HCT116 (cell line): ENCODE measurements at regions not wholly inside any gene's neighbourhood (a gene's known extent, or its start where the extent isn't known, plus 50 kb on each side); places are given as distances from the start of the nearest gene placed in this dataset.

Experiments used
- ATAC-seq: fragments of 200-7000 bp; cut with Tn5 transposase; 2 replicates; pipeline ENCODE4 v1.9.1; 2020; ENCODE audit warnings: mild to moderate bottlenecking, moderate library complexity
- BruUV-seq: library from RNA; stranded (reverse); fragments of 400-500 nt; replicated peaks from 2 replicates; lab custom pipeline; 2021; lab: Mats Ljungman, UMichigan
- CTCF ChIA-PET: fragments of 300-600 bp; sonication (Branson Sonifier 250); formaldehyde crosslinking; loops from one replicate; lab custom pipeline; 2021; ENCODE audit warnings: antibody characterized with exemption; lab: Charles Lee
- POLR2A ChIA-PET: fragments of 300-600, 350-600 bp; sonication (Branson Sonifier 250); formaldehyde crosslinking; loops from one replicate; lab custom pipeline; 2021; ENCODE audit warnings: antibody characterized with exemption; lab: Charles Lee
- RAD21 ChIA-PET, 2 experiments: fragments of 300-600 bp; sonication (Branson Sonifier 250); formaldehyde crosslinking; loops; one replicate each; lab custom pipeline; 2023; ENCODE audit warnings: low total read pairs in 2 of 2; ENCODE audit not compliant: uncharacterized antibody in 2 of 2, unreplicated experiment in 2 of 2, low non-redundant PET in 1 of 2; lab: Charles Lee
- DNase-seq: peaks from one replicate; pipeline ENCODE4 v3.0.0-alpha.2; 2010; ENCODE audit warnings: low read depth, low spot score
- H2AFZ ChIP-seq: fragments of 200-600 bp; shearing (Covaris generic), sonication (generic); 2 replicates; pipeline ENCODE4 v1.6.1; 2017; ENCODE audit warnings: low read depth, mixed run types, mixed read lengths, antibody characterized with exemption, low read length; ENCODE audit not compliant: poor library complexity, severe bottlenecking
- H3K27ac ChIP-seq: 2 replicates; pipeline ENCODE4 v1.5.1; 2012; ENCODE audit warnings: low read depth, low read length
- H3K27me3 ChIP-seq: fragments of 200-600 bp; sonication (generic); 2 replicates; pipeline ENCODE4 v1.6.1; 2016; ENCODE audit warnings: mixed run types, low read length, mixed read lengths; ENCODE audit not compliant: insufficient read depth
- H3K36me3 ChIP-seq, 2 experiments: fragments of 200-500 bp in 1 of 2; fragments of 200-600 bp in 1 of 2; sonication (Bioruptor generic) in 1 of 2; sonication (generic) in 1 of 2; 2 replicates each; pipeline versions ENCODE4 v1.5.1 to v1.6.1; 2014 to 2016; ENCODE audit warnings: low read length in 2 of 2, inconsistent platforms in 1 of 2, mixed read lengths in 1 of 2, mixed run types in 1 of 2; ENCODE audit not compliant: insufficient read depth in 2 of 2, control insufficient read depth in 1 of 2
- H3K4me1 ChIP-seq, 2 experiments: fragments of 200-600 bp in 1 of 2; sonication (generic) in 1 of 2; 2 replicates each; pipeline versions ENCODE4 v1.5.1 to v1.6.1; 2012 to 2017; ENCODE audit warnings: low read length in 2 of 2, inconsistent platforms in 1 of 2, mild to moderate bottlenecking in 1 of 2, mixed read lengths in 1 of 2, mixed run types in 1 of 2, moderate library complexity in 1 of 2; ENCODE audit not compliant: insufficient read depth in 2 of 2, control insufficient read depth in 1 of 2
- H3K4me2 ChIP-seq: fragments of 200-600 bp; sonication (generic); 2 replicates; pipeline ENCODE4 v1.6.1; 2017; ENCODE audit warnings: mixed run types, low read length, mixed read lengths
- H3K4me3 ChIP-seq, 2 experiments: fragments of 200-600 bp in 1 of 2; sonication (generic) in 1 of 2; replicated peaks in 1 of 2; 2 replicates each; pipeline ENCODE4 v1.5.1; 2011 to 2016; ENCODE audit warnings: low read length in 2 of 2, control low read depth in 1 of 2, low read depth in 1 of 2, mild to moderate bottlenecking in 1 of 2, mixed read lengths in 1 of 2, mixed run types in 1 of 2
- H3K79me2 ChIP-seq: fragments of 200-600 bp; sonication (generic); 2 replicates; pipeline ENCODE4 v1.6.1; 2017; ENCODE audit warnings: mild to moderate bottlenecking, mixed run types, low read length, moderate library complexity, mixed read lengths; ENCODE audit not compliant: insufficient read depth
- H3K9ac ChIP-seq: fragments of 200-600 bp; sonication (generic); 2 replicates; pipeline ENCODE4 v1.6.1; 2016; ENCODE audit warnings: low read length, mixed read lengths
- H3K9me2 ChIP-seq: fragments of 200-600 bp; sonication (generic), shearing (Covaris generic); 2 replicates; pipeline ENCODE4 v1.6.1; 2017; ENCODE audit warnings: mixed run types, mild to moderate bottlenecking, moderate library complexity; ENCODE audit not compliant: insufficient read depth
- H3K9me3 ChIP-seq, 2 experiments: fragments of 200-500 bp in 1 of 2; fragments of 200-600 bp in 1 of 2; sonication (Bioruptor generic) in 1 of 2; sonication (generic) in 1 of 2; 2 replicates each; pipeline ENCODE4 v1.6.1; 2014 to 2017; ENCODE audit warnings: low read length in 2 of 2, mixed read lengths in 2 of 2, inconsistent platforms in 1 of 2, low read depth in 1 of 2, mild to moderate bottlenecking in 1 of 2, mixed run types in 1 of 2, moderate library complexity in 1 of 2; ENCODE audit not compliant: control insufficient read depth in 1 of 2, insufficient read depth in 1 of 2
- H4K20me1 ChIP-seq: fragments of 200-600 bp; sonication (generic), shearing (Covaris generic); 2 replicates; pipeline ENCODE4 v1.6.1; 2017; ENCODE audit warnings: mixed run types, mild to moderate bottlenecking, moderate library complexity; ENCODE audit not compliant: insufficient read depth
- CBX3 ChIP-seq: IDR thresholded peaks from 2 replicates; pipeline ENCODE4 v1.6.1; 2012; ENCODE audit warnings: low read depth
- CEBPB ChIP-seq: IDR thresholded peaks from 2 replicates; pipeline ENCODE4 v1.6.1; 2012; ENCODE audit warnings: low read depth
- EGR1 ChIP-seq: IDR thresholded peaks from 2 replicates; pipeline ENCODE4 v1.6.1; 2012; ENCODE audit warnings: low read depth
- FOSL1 ChIP-seq: IDR thresholded peaks from 2 replicates; pipeline ENCODE4 v1.6.1; 2012; ENCODE audit warnings: low read depth
- JUND ChIP-seq: IDR thresholded peaks from 2 replicates; pipeline ENCODE4 v1.6.1; 2012
- POLR2A ChIP-seq: IDR thresholded peaks from 2 replicates; pipeline ENCODE4 v1.7.0; 2011; ENCODE audit warnings: borderline replicate concordance; ENCODE audit not compliant: insufficient read depth, insufficient read length; ENCODE audit errors: extremely low read depth
- POLR2AphosphoS5 ChIP-seq: IDR thresholded peaks from 2 replicates; pipeline ENCODE4 v1.6.1; 2011; ENCODE audit warnings: mild to moderate bottlenecking, low read depth, low read length, moderate library complexity
- SIN3A ChIP-seq: IDR thresholded peaks from 2 replicates; pipeline ENCODE4 v1.6.1; 2012; ENCODE audit warnings: low read depth
- SP1 ChIP-seq: IDR thresholded peaks from 2 replicates; pipeline ENCODE4 v1.6.1; 2012; ENCODE audit warnings: low read depth
- TCF7L2 ChIP-seq: IDR thresholded peaks from 2 replicates; pipeline ENCODE4 v1.7.0; 2011; ENCODE audit warnings: borderline replicate concordance, inconsistent platforms; ENCODE audit not compliant: insufficient read depth, insufficient read length; ENCODE audit errors: extremely low read depth
- YY1 ChIP-seq: IDR thresholded peaks from 2 replicates; pipeline ENCODE4 v1.6.1; 2011; ENCODE audit warnings: low read length, low read depth, moderate library complexity, mild to moderate bottlenecking; ENCODE audit not compliant: insufficient replicate concordance; ENCODE audit errors: extremely low read depth
- ZNF274 ChIP-seq: fragments of 200-500 bp; sonication (Bioruptor generic); IDR thresholded peaks from 2 replicates; pipeline ENCODE4 v1.6.1; 2014; ENCODE audit warnings: mild to moderate bottlenecking, low read depth, low read length, inconsistent platforms
- intact Hi-C: fragments of 100-400 bp; cut with micrococcal nuclease; formaldehyde crosslinking; loops from 2 replicates; pipeline ENCODE4 v1.10.0; 2022

GRCh38 chr5:52598968-52599367, 188.7 kb upstream of the ITGA1 start (continued):
- no peak for TF ChIP-seq ZNF274
- TF ChIP-seq POLR2A, result no peak
- no peak for TF ChIP-seq FOSL1

- no peaks in the 10 kb centered on the region for H3K79me2 ChIP-seq
- H3K4me2 ChIP-seq, result no peak overlapping the region
- H3K36me3 ChIP-seq, result no peaks in the 10 kb centered on the region
- no peaks in the 10 kb centered on the region for H4K20me1 ChIP-seq
- ATAC-seq (no peak), DNase-seq (no peak)
- H3K27ac ChIP-seq, result no peak overlapping the region
- ChIA-PET RAD21 (no interaction called here), POLR2A (no interaction called here), CTCF (no interaction called here)
- H3K9me2 ChIP-seq, result no peaks in the 10 kb centered on the region
- intact Hi-C loops, result no loop called here
- no peak for TF ChIP-seq EGR1
- H3K27me3 ChIP-seq, result no peaks in the 10 kb centered on the region
- no peak overlapping the region for H3K4me3 ChIP-seq
- H2AFZ ChIP-seq, result no peak overlapping the region
- no TSS peak for BruUV-seq
- no peaks in the 10 kb centered on the region for H3K9me3 ChIP-seq
- H3K9ac ChIP-seq, result no peak overlapping the region
- no peaks in the 10 kb centered on the region for H3K4me1 ChIP-seq
These were observed 183.8 kb upstream of the ITGA1 start for GRCh38 chr5:52603778-52604554.

- intact Hi-C loops, result no loop called here
- CTCF ChIA-PET, result no interaction called here
- no peak overlapping the region for H3K4me2 ChIP-seq
- DNase-seq (no peak), ATAC-seq (no peak)
- no peak overlapping the region for H3K27ac ChIP-seq
- H3K79me2 ChIP-seq, result no peaks in the 10 kb centered on the region
- H3K9me3 ChIP-seq, result no peaks in the 10 kb centered on the region
- TF ChIP-seq CBX3 (no peak), ZNF274 (no peak), JUND (no peak), CEBPB (no peak), SIN3A (no peak), SP1 (no peak), POLR2AphosphoS5 (no peak), TCF7L2 (no peak), YY1 (no peak)
- H3K36me3 ChIP-seq, result no peaks in the 10 kb centered on the region
- H3K9ac ChIP-seq, result no peak overlapping the region
- RAD21 ChIA-PET, result no interaction called here
- no peaks in the 10 kb centered on the region for H3K4me1 ChIP-seq
- BruUV-seq, result no TSS peak
- H4K20me1 ChIP-seq, result no peaks in the 10 kb centered on the region
- POLR2A ChIA-PET, result no interaction called here
- H3K27me3 ChIP-seq, result no peaks in the 10 kb centered on the region
- H3K4me3 ChIP-seq, result no peak overlapping the region
- H3K9me2 ChIP-seq, result no peaks in the 10 kb centered on the region
- no peak overlapping the region for H2AFZ ChIP-seq
These were observed 182.1 kb upstream of the ITGA1 start for GRCh38 chr5:52605317-52606313.
